ENCODE measurements at regions not wholly inside any gene's neighbourhood (a gene's known extent, or its start where the extent isn't known, plus 50 kb on each side); places are given as distances from the start of the nearest gene placed in this dataset.
"Not testable (repeated sequence)": the region's sequence is repeated elsewhere in the genome, so short reads cannot be mapped to it uniquely, and the experiment has no call there.

GRCh38 chr18:29737190-29737589, 1305.4 kb downstream of the DSC3 start:
- H3K27ac ChIP-seq = no peak overlapping the region
- TF ChIP-seq ZFX (IDR thresholded peaks at IDR 0.05) (no peak), CTCF (conservative IDR thresholded peaks at IDR 0.05) (no peak)

GRCh38 chr18:29730073-29730472, 1312.5 kb downstream of the DSC3 start:
- TF ChIP-seq CTCF (conservative IDR thresholded peaks at IDR 0.05) (no peak), ZFX (IDR thresholded peaks at IDR 0.05) (no peak)
- no peak overlapping the region for H3K27ac ChIP-seq

- TF ChIP-seq CTCF (conservative IDR thresholded peaks at IDR 0.05) (no peak), ZFX (IDR thresholded peaks at IDR 0.05) (no peak)
- H3K27ac ChIP-seq = no peak overlapping the region
These were observed 1315.9 kb downstream of the DSC3 start for GRCh38 chr18:29726646-29727045.

GRCh38 chr18:29723486-29723885, 1319.1 kb downstream of the DSC3 start:
- H3K27ac ChIP-seq = not testable (repeated sequence)

- H3K27ac ChIP-seq = not testable (repeated sequence)
These were observed 1326.6 kb downstream of the DSC3 start for GRCh38 chr18:29715960-29716359.

- TF ChIP-seq ZFX (IDR thresholded peaks at IDR 0.05) (no peak), CTCF (conservative IDR thresholded peaks at IDR 0.05) (no peak)
- H3K27ac ChIP-seq = no peak overlapping the region
These were observed 1329.8 kb downstream of the DSC3 start for GRCh38 chr18:29712785-29713184.

- no peak overlapping the region for H3K27ac ChIP-seq
- TF ChIP-seq CTCF (conservative IDR thresholded peaks at IDR 0.05) = no peak
- no peak for TF ChIP-seq ZFX (IDR thresholded peaks at IDR 0.05)
These were observed 1330.6 kb downstream of the DSC3 start for GRCh38 chr18:29711932-29712331.

GRCh38 chr18:29693334-29693733, 1349.2 kb downstream of the DSC3 start:
- TF ChIP-seq CTCF (conservative IDR thresholded peaks at IDR 0.05) = no peak
- no peak for TF ChIP-seq ZFX (IDR thresholded peaks at IDR 0.05)

GRCh38 chr18:29681578-29681977, 1361.0 kb downstream of the DSC3 start:
- TF ChIP-seq ZFX (IDR thresholded peaks at IDR 0.05) (no peak), CTCF (conservative IDR thresholded peaks at IDR 0.05) (no peak)
- H3K27ac ChIP-seq = no peak overlapping the region

More at GRCh38 chr18:29693334-29693733, 1349.2 kb downstream of the DSC3 start:
- H3K27ac ChIP-seq = no peak overlapping the region
